H1 (cell line): ENCODE measurements at regions not wholly inside any gene's neighbourhood (a gene's known extent, or its start where the extent isn't known, plus 50 kb on each side); places are given as distances from the start of the nearest gene placed in this dataset.

Source experiments
- GTF2F1 ChIP-seq: IDR thresholded peaks from 2 replicates; pipeline ENCODE4 v1.6.1; 2012; ENCODE audit warnings: low read depth, low read length, improper control_type of control experiment, borderline replicate concordance
- TF ChIP-seq, protein P1 (sequence below): fragments of 300-600 bp; sonication (generic); IDR thresholded peaks from 2 replicates; pipeline ENCODE4 v1.7.1; 2012; ENCODE audit warnings: low read length, moderate library complexity, mild to moderate bottlenecking, inconsistent platforms; ENCODE audit not compliant: insufficient replicate concordance

DNA sequence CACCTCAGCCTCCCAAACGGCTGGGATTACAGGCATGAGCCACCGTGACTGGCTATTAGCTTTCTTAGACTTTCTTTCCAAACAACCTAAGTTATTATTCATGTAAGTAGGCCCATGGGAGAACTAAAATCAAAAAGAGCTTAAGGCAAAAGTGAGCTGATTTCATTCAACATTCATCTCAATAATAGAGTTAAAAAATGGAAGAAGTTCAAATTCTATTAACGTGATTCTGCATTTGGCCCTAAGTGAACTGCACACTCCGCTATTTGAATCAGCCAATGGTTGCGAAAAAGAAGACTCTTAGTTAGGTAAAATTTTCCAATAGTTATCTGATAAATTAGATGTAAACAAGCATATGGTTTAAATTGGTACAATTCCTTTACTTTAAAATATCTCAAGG lies 68.6 kb upstream of the WARS2 start (continued):
- TF ChIP-seq, protein P1, sequence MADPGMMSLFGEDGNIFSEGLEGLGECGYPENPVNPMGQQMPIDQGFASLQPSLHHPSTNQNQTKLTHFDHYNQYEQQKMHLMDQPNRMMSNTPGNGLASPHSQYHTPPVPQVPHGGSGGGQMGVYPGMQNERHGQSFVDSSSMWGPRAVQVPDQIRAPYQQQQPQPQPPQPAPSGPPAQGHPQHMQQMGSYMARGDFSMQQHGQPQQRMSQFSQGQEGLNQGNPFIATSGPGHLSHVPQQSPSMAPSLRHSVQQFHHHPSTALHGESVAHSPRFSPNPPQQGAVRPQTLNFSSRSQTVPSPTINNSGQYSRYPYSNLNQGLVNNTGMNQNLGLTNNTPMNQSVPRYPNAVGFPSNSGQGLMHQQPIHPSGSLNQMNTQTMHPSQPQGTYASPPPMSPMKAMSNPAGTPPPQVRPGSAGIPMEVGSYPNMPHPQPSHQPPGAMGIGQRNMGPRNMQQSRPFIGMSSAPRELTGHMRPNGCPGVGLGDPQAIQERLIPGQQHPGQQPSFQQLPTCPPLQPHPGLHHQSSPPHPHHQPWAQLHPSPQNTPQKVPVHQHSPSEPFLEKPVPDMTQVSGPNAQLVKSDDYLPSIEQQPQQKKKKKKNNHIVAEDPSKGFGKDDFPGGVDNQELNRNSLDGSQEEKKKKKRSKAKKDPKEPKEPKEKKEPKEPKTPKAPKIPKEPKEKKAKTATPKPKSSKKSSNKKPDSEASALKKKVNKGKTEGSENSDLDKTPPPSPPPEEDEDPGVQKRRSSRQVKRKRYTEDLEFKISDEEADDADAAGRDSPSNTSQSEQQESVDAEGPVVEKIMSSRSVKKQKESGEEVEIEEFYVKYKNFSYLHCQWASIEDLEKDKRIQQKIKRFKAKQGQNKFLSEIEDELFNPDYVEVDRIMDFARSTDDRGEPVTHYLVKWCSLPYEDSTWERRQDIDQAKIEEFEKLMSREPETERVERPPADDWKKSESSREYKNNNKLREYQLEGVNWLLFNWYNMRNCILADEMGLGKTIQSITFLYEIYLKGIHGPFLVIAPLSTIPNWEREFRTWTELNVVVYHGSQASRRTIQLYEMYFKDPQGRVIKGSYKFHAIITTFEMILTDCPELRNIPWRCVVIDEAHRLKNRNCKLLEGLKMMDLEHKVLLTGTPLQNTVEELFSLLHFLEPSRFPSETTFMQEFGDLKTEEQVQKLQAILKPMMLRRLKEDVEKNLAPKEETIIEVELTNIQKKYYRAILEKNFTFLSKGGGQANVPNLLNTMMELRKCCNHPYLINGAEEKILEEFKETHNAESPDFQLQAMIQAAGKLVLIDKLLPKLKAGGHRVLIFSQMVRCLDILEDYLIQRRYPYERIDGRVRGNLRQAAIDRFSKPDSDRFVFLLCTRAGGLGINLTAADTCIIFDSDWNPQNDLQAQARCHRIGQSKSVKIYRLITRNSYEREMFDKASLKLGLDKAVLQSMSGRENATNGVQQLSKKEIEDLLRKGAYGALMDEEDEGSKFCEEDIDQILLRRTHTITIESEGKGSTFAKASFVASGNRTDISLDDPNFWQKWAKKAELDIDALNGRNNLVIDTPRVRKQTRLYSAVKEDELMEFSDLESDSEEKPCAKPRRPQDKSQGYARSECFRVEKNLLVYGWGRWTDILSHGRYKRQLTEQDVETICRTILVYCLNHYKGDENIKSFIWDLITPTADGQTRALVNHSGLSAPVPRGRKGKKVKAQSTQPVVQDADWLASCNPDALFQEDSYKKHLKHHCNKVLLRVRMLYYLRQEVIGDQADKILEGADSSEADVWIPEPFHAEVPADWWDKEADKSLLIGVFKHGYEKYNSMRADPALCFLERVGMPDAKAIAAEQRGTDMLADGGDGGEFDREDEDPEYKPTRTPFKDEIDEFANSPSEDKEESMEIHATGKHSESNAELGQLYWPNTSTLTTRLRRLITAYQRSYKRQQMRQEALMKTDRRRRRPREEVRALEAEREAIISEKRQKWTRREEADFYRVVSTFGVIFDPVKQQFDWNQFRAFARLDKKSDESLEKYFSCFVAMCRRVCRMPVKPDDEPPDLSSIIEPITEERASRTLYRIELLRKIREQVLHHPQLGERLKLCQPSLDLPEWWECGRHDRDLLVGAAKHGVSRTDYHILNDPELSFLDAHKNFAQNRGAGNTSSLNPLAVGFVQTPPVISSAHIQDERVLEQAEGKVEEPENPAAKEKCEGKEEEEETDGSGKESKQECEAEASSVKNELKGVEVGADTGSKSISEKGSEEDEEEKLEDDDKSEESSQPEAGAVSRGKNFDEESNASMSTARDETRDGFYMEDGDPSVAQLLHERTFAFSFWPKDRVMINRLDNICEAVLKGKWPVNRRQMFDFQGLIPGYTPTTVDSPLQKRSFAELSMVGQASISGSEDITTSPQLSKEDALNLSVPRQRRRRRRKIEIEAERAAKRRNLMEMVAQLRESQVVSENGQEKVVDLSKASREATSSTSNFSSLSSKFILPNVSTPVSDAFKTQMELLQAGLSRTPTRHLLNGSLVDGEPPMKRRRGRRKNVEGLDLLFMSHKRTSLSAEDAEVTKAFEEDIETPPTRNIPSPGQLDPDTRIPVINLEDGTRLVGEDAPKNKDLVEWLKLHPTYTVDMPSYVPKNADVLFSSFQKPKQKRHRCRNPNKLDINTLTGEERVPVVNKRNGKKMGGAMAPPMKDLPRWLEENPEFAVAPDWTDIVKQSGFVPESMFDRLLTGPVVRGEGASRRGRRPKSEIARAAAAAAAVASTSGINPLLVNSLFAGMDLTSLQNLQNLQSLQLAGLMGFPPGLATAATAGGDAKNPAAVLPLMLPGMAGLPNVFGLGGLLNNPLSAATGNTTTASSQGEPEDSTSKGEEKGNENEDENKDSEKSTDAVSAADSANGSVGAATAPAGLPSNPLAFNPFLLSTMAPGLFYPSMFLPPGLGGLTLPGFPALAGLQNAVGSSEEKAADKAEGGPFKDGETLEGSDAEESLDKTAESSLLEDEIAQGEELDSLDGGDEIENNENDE = no peak
- no peak for TF ChIP-seq GTF2F1
